Effector CD8-positive, alpha-beta T cell (primary cell): ENCODE measurements at regions not wholly inside any gene's neighbourhood (a gene's known extent, or its start where the extent isn't known, plus 50 kb on each side); places are given as distances from the start of the nearest gene placed in this dataset.
"Not testable (repeated sequence)": the region's sequence is repeated elsewhere in the genome, so short reads cannot be mapped to it uniquely, and the experiment has no call there.

Experiments used
- DNase-seq: peaks from one replicate; lab custom pipeline; 2025; lab: John Stamatoyannopoulos, UW

DNA sequence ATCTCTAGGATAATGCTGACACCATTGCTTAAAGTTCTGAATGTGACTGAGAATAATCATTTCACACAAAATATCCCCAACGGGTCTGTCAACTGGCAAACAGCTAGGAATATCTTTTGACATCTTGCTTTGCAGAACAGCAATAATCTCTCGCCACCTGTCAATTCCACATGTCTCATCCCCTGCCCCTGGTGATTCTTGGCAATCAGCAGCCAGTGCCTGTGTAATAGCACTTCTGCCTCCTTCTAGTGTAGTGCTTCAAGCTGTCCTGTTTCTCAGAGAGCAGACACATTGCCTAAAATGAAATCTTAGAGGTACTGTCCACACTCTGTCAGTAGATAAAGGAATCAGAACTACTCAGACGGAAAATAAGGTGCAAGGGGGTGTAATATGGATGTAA lies 984.4 kb downstream of the LTN1 start:
- DNase-seq, result not testable (repeated sequence)

DNA sequence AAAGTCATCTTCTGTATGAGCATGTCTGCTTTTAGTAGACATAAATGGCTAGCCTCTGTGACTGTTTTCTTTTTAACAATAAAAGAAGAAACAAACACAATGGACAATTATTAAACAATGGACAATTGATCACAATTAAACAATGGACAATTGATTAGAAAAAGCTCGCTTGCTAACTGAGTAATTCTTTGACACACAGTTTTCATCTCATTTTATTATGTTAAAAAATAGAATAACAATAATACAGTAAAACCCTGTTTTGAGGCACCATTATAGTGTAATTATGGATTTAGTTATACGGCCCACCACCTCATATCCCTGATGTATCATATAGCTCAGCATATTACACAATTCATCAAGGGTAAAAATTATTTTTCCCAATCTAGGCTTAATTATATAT lies 989.0 kb downstream of the LTN1 start:
- DNase-seq, result not testable (repeated sequence)

DNA sequence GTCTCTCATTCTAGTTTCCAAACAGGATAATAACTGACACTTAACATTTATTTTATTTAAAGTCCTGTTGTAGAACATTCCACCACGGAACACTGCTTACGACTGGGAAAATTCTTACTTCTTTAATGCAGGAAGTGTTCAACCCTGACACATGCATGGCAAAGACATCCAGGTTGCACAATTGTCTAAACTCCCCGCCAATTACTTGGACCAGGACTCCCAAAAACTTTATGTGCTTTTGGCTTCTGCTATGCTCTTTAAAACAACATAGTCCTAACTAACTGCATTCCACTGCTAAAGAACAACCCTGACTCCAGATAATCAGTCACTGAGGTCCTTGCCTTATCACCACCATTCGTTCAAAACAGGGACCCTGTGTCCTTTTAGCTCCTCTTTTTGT lies 995.8 kb downstream of the LTN1 start:
- not testable (repeated sequence) for DNase-seq

DNA sequence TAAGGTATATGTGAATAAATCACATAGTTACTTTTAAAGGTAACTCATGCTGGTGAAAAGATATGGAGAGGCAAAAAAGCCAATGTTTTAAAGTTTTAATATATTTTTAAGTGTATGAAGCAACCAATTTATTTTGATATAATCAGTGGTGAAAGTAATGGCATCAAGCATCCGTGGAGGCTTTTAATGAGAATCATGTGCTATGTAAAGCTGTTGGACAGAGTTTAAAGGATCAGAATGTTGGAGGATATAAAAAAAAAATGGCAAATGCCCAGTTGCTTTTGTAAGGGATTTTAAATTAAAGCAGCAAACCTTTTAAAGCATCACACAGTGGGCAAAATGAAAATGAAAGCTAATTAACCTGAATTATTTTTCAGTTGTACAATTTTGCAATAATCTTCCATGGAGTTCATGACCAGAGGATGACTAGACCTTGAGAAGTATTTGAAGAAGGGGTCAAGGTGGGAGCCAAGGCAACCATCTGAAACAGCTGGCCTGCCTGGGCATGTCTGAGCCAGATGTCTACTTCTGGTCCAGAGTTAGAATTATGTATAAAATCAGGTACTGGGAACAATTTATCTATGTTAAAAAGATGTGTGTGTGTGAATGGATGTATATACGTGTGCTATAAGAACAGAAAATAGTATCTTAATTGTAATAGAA lies 1007.9 kb downstream of the LTN1 start:
- not testable (repeated sequence) for DNase-seq

DNA sequence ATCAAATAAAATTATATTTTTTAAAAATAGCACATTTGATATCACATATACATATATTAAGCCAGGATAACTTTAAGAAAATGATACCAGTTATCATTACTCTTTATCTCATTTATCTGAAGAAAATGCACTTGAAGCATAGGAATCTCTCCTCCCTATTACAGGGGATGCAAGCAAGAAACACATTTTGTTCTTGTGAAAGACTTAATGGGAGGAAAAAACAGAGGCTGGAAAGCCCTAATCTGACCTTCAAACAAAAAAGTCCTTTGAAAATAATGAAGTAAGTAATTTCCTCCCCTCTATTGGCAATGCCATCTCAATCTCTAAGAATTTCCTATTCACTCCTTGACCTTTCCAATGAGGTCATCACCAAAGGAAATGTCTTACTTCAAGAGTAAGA lies 1012.6 kb upstream of the ADAMTS5 start:
- not testable (repeated sequence) for DNase-seq

DNA sequence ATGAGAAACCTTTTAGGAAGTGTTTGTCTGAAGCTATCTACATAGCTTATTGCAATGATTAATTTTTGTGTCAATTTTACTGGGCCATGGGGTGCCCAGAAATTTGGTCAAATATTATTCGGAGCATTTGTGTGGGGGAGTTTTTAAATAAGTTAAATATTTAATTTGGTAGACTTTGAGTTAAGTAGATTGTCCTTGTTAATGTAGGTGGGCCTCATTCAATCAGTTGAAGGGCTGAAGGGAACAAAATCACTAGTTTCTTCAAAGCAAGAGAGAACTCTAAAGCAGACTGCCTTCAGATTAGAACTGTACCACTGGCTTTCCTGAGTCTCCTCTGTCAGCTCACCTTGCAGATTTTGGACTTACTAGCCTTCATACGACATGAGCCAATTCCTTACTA lies 1008.6 kb upstream of the ADAMTS5 start:
- DNase-seq, result no peak

DNA sequence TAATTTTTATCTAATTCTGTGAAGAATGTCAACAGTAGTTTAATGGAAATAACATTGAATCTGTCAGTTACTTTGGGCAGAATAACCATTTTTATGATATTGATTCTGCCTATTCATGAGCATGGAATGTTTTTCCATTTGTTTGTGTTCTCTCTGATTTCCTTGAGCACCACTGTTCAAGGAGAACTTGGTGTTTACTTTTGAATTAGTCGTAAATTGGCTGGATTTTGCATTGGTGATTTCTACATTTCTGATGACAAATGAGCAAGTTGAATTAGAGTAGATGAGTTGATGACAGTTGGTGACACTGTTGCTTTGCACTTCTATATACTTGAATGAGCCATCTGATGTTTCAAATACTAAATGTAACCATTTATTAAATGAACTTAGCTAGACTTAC lies 1007.3 kb upstream of the ADAMTS5 start:
- DNase-seq, result not testable (repeated sequence)

DNA sequence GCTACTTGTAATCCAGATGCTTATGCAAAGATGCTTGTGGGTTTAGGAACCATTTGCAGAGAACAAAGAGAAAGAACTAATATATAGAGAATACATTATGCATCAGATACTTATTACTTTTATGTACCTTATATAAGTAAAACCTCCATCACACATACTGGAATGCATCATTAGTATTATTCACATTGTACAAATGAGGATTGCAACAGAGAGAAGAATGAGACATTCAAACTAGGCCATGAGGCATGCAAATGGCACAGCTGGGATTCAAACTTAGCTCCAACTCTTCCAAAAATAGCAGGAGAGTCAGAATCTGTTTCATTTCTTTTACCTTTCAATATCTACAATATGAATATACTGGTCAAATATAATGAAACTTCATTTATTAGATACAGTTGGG lies 1001.4 kb upstream of the ADAMTS5 start:
- not testable (repeated sequence) for DNase-seq

DNA sequence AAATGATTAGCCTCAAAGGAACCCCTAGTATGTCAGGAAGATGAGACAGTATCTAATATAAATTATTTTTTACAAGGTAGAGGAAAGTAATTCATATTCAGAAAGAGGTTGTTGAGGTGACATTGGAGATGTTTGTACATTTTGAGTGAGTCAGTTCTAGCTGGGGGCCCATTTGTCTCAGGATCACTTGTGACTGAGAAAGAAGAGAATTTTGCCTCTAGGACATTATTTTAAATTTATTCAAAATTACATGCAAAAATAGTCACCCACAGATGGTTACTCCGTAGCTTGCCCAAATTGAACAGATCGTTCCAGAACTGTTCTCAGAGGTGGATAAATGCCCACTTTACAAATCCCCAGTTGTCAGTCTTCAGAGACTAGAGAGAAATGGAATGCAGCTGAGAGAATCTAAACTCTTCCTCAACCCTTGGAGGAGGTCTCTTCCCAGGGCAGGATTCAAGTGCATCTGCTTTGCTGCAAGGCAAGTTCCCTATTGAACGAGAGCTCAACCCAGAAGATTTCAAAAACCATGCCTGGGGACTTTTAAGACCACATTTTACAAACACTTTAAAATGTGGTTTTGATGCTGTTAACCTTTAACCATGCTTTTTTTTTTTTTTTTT lies 987.8 kb upstream of the ADAMTS5 start:
- DNase-seq, result no peak

DNA sequence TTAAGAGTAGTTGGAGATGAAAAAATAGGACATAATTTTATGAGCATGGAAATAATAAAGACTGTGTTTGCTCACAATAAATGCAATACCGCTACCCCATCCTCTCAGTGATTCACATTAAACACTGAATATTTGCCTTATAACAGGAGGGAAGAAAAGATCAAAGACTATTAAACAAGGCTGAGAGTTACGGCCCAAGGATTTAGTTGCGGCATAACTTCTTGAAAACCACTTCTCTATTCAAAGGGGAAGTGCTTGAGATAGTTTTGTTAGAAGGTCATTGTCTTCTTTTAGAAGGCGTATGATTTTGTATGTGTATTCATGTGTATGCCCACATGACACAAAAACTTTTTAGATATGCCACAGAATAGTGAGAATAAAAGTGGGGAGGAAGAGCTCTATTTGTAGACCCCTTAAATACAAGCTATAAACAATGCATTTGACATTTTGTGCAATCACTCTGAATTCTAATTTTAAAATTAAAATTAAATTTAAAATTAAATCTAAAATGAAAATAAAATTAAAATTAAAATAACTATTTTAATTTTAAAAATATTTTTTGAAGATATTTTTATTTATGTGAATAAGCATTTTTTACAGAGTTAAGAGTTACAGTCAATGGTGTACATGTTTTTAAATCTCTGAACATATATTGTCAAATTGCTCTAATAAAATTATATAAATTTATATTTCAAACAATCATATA lies 986.6 kb upstream of the ADAMTS5 start:
- no peak for DNase-seq

DNA sequence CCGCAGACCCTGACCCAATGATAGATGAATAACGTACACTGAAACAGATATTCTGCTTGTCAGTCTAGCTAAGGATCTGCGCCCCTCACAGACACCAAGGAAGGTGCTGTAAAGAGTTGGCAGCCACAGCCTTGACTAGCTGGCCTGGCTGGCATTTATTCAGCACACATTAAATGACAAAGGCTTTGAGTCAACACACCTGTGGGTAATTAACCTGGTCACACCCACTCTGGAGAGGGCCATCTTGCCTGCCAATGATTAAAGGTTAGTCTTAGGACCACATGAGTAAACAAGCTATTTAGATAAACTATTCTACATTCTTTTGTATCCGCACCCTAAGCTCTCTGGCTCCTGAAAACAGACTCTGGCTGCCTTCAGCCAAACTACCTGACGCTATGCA lies 982.2 kb upstream of the ADAMTS5 start:
- DNase-seq, result not testable (repeated sequence)

DNA sequence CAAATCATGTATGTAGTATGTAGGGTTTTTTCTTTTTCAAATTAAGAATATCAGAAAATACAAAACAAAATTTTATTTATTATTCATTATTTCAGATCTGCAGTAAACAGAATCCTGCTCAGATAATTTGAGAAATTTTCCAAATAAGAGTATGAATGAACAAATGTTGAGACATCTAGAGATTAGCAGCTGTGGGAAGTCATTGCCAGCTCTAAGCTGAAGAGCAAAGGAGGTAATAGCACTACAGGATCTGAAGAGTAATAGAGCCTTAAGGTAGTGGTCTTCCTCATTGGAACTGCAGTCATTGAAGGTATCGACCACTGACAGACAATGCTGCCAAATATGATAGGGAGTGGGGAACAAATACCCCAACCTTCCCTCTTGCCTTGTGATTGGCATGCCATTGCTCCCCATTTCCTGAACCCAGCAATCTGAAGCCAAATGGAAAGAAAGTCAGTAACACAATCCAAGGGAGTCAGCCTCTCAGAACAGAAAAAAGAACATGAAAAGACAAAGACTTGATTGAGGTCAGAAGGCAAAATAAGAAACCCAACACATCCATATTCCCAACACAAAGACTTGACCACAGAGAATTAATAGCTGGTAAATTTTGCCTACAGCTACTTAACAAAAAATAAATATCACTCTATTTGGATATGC lies 963.4 kb upstream of the ADAMTS5 start:
- not testable (repeated sequence) for DNase-seq

DNA sequence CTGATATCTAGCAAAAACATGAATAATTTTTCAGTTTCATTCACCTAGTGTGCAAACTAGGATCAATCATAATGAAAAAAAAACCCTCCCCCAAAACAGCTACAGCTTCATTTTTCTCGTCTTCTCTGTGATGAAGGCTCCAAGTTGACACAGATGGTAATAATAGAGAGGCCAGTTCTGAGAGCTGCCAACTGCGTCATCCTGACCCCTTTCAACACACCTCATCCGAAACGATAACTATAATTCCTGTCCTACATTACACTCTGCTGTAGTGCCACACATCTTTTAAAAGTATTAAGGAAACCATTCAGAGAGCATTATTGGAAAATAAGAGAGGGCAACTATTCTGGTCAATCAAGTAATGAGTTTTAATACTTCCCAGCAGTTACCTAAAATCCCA lies 962.3 kb upstream of the ADAMTS5 start:
- DNase-seq, result not testable (repeated sequence)

DNA sequence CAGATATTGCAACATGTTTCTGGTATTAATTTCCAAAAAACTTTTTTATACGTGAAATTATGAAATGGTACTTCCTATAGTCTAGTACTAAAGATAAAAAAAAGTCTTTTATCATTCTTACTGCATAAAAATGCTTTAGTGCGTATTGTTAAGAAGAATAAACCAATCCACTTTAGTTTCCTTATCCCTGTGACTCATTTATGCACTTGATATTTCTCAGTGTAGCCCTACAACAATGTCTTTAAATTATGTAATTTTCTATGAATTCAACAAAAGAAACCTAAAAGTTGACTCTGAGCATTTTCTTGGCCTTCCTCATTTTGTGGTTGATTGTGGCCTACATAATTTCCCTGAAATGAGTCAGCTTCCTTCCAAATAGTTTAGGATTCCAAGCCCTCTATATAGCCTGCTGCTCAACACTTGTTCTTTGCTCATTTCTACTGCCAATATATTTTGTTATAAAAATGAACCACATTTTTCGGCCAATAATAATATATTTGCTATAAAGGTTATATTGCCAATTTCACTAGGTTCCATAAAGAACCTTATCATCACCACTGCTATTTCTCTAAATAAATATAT lies 961.7 kb upstream of the ADAMTS5 start:
- DNase-seq, result not testable (repeated sequence)

DNA sequence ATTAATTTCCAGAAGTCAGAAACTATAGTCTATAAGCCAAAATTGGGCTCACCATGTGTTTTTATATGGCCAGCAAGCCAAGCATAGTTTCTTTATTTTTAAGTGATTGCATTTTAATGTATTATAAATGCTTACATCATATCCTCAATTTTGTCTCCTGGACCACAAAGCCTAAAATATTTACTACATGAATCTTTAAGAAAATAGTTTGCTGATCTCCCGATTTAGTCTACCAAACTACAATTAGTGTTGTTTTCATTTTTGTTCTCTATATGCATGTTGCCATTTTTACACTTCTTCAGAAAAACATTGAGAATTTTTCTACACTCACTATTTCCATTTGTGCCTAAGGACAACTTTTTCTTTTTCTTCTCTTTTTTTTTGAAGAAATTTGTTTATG lies 954.5 kb upstream of the ADAMTS5 start:
- DNase-seq, result not testable (repeated sequence)

DNA sequence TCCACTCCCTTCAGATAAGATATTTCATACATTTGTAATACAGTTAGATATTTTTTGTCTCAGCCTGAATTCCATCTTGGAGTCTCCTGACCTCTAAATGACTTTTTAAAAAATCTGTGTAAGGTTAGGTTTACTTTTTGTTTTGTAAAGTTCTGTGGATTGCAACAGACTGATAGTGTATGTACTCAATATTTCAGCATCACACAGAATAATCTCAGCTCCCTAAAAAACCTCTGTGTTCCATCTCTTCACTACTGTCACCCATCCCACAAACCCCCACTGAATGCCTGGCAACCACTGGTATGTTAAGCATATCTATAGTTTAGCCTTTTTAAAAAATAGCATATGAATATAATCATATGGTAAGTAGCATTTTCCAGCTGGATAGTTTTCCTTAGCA lies 951.1 kb upstream of the ADAMTS5 start:
- not testable (repeated sequence) for DNase-seq

DNA sequence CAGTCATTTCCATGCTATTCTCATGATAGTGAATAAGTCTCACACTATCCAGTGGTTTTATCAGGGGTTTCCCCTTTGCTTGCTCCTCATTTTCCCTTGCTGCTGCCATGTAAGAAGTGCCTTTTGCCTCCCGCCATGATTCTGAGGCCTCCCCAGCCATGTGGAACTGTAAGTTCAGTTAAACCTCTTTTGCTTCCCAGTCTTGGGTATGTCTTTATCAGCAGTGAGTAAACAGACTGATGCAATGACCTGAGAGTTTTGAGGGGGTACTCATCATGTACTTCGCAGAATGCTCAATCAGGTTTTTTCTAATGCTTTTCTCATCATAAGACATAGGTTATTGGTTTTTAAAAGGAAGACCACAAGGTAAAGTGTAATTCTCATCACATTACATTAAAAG lies 949.4 kb upstream of the ADAMTS5 start:
- not testable (repeated sequence) for DNase-seq

DNA sequence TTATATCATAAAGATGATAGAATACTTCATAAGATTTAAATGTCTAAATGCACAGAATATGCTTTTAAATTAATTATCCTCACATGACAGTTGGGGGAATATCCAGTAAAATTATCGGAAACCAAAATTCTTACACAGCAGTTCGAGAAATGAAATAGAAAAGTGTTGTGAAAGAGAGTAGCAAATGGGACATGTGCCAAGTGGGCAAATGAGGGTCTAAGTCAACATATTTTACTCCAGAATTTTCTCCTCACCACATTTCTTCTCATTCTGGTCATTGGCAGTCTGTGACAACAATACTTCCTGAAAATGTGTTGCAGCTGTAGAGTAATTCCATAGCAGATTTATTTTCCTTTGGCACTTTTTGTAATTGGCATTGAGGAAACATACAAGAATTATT lies 945.2 kb upstream of the ADAMTS5 start:
- not testable (repeated sequence) for DNase-seq

DNA sequence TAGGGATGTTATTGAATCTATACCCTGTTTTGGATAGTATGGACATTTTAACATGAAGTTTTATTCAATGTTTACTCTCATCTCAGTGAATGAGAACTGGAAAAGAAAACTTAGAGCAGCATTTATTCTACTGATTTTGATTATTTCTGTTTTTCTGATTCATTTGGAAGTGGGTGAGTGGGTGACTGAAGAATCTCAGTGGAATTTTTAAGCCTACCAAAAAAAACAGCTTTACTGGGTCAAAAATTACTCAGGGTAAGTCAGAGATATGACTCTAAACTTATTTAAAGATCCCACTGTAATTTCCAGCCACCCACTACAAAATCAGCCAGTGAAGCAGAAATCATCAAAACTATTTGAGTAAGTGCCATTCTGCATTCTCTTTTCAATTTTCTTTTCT lies 942.6 kb upstream of the ADAMTS5 start:
- not testable (repeated sequence) for DNase-seq

DNA sequence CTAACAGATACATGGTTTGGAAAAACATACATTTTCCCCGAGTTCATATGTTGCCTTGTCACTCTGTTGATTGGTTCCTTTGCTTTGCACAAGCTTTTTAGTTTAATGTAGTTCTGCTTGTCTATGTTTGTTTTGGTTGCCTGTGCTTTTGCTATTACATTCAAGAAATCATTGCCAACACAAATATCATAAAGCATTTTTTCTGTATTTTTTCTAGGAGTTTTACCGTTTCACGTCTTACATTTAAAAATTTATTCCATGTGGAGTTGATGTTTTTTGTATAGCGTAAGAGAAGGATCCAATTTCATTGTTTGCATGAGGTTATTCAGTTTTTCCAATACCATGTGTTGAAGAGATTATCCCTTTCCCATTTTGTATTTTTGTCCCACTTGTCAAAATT lies 941.9 kb upstream of the ADAMTS5 start:
- DNase-seq, result not testable (repeated sequence)

DNA sequence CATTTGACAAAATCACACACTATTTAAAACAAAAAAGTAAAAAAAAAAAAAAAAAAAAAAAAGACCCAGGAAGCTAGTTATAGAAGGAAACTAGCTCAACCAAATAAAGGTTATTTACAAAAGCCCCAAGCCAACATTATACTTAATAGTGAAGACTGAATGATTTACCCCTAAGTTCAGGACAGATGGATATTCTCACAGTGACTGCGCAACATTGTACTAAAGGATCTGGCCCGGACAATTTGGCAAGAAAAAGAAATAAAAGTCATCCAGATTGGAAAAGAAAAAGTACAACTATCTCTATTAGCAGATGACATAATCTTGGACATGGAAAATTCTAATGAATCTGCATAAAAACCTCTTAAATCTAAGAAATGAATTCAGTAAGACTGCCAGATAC lies 936.0 kb upstream of the ADAMTS5 start:
- DNase-seq, result not testable (repeated sequence)

DNA sequence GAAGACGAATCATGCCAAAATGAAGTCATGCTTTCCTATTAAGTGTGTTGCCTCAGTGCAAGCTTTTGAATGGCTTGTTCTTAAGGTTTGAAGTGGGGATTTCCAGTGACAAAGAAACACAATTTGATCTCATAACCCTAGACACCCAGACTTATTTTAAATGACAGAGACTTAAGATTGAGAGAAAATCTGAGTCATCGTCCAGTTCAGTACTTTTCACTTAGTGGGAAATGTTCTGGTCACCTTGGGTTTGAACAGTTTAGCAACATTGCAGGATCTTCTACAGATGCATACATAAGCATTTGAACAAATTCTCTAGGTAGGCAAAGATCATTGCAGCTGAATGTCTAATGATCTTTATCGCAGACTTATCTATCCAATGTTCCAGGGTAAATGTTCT lies 926.7 kb upstream of the ADAMTS5 start:
- not testable (repeated sequence) for DNase-seq
